ENCODE measurements at regions not wholly inside any gene's neighbourhood (a gene's known extent, or its start where the extent isn't known, plus 50 kb on each side); places are given as distances from the start of the nearest gene placed in this dataset.

DNA sequence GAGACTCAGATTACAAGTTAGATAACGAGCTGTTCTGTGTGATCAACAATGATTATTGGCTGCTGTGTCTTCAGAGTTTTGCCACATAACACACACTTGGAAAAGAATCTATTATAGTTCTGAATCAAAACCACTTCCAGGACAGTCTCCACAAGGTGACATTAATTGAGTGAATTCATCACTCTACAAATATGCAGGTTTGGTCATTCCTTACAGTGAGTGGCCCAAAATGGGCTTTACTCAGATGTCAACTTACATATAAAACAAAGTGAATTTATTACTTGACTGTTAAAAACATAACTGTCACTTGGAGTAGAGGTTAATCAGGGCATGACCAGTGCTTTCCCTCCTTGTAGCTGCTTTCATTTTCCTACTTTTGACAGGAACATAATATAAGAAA lies 984.3 kb downstream of the REEP3 start:
- DNase-seq = no peak
- in situ Hi-C loops (cut with HindIII; ENCODE audit: low pct_ligation_motif_present, low pct_unique_long_range_greater_than_20kb, low sequenced_read_pairs) = no loop called here

DNA sequence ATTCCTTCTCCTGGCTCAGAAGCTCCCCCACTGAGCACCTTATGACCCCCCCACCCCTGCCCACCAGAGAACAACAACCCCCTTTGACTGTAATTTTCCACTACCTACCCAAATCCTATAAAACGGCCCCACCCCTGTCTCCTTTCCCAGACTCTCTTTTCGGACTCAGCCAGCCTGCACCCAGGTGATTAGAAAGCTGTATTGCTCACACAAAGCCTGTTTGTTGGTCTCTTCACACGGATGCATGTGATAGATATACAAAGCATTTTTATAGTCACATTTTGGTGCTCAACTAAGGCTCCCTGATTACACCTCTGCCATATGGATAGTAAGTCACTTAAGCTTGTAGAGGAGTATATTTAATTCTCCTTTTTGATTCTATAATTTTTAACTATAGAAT lies 985.8 kb downstream of the REEP3 start:
- in situ Hi-C loops (cut with HindIII; ENCODE audit: low pct_ligation_motif_present, low pct_unique_long_range_greater_than_20kb, low sequenced_read_pairs) = no loop called here
- no peak for DNase-seq

DNA sequence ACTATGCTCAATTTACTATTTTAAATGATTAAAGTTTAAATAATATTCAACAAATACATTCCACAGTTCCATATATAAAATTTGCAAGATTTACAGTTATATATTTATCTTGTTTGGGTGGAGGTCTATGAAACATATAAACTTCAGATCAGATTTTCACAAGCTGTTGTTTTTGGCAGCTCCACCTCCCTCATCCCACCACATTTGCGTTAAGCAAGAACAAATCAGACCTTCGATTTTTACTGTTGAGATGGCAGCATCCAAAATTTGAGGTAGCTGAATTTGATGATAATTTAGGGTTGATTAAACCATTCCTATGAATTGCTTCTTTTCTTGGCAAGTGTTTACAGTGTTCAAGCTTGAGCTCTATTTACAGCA lies 986.4 kb downstream of the REEP3 start:
- DNase-seq = no peak
- in situ Hi-C loops (cut with HindIII; ENCODE audit: low pct_ligation_motif_present, low pct_unique_long_range_greater_than_20kb, low sequenced_read_pairs) = no loop called here

DNA sequence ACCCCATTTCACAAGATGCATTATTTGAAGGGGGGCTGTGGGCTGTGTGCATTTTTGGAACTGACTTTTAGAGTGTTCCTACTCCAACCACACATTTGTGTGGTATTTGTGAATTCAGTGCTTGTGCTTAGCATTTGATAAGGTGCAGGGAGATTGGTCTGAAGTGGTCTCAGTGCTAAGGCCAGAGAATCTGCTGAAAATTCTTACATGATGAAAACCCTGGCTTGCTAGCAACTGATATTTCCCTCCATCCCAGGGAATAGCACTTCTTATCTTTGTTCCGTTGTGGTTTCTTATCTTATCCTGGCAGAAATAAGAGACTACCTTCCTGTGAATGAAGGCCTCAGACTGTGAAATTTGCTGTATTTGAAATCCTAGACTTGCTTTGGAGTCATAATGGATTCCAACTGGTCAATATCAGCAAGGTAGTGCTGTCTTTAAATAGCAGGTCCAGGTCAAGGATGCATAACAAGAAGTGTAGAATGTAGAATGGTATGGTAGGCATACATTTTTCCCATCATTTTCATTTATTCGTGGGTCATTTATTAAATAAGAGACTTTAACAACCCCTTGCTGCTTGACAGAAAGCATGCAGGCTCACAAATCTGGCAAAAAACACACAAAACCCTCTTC lies 986.9 kb downstream of the REEP3 start:
- no peak for DNase-seq

DNA sequence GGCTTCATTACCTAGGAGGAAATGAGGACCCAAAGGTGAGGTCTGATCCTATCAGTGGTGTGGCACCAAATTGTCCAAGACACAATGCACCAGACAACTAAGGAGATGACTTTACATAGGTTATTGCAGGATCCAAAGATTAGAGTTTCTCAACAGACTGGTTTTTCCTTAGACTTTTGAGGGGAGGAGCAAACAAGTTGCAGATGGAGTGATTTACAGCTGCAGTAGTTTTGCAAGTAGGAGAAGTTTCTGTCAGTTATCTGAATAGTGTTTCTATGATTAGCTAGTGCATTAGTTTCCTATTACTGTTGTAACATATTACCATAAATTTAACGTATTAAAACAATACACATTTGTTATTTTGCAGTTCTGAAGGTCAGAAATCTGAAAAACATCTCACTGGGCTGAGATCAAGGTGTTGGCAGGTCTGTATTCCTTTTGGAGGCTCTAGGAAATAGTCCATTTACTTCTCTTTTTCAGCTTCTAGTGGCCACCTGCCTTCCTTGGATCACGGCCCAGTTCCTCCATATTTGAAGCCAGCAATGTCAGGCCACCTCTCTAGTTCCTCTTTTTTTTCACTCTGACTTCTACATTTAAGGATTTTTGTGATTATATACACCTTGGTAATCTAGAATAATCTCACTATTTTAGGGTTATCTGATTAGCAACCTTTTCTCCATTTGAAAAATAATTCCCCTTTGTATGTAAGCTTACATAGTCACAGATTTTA lies 994.9 kb downstream of the REEP3 start:
- no peak for DNase-seq
- in situ Hi-C loops (cut with HindIII; ENCODE audit: low pct_ligation_motif_present, low pct_unique_long_range_greater_than_20kb, low sequenced_read_pairs) = no loop called here

More for the DNA sequence above, 986.9 kb downstream of the REEP3 start:
- in situ Hi-C loops (cut with HindIII; ENCODE audit: low pct_ligation_motif_present, low pct_unique_long_range_greater_than_20kb, low sequenced_read_pairs) = no loop called here

DNA sequence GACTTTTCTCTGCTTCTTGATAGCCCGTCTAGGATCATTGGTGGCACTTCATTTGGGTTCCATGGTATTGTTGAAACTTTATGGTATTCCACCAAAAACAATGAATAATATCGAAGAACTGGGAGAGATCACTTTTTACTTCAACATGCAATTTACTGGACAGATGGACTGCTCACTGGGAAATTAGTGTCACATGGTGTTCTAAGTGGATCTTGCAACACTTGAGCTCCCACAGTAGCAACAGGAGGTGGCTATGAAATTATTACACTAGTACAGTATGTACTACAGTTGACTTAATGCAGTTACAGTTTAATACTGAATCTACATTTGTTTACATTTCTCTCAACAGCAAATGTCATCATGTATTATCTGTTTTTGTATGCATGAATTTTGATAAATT lies 997.3 kb downstream of the REEP3 start:
- DNase-seq = no peak
- in situ Hi-C loops (cut with HindIII; ENCODE audit: low pct_ligation_motif_present, low pct_unique_long_range_greater_than_20kb, low sequenced_read_pairs) = no loop called here

DNA sequence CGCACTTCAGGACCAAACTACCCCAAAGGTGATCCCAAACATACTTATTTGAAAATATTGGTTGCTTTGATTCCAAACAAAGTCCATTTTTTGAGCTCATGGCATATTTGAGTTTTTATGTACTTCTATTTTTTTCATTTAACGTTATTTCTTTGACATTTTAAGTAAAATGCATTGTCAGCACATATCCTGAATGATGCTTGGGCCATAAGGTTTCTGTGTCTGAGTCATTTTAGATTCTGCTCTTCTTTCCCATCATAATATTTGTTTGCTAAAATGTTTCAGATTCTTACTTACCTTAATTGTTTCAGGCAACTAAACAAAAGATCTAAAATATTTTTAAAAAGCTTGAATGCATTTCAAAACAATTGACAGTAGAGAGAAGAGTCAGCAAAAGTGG lies 998.2 kb downstream of the REEP3 start:
- in situ Hi-C loops (cut with HindIII; ENCODE audit: low pct_ligation_motif_present, low pct_unique_long_range_greater_than_20kb, low sequenced_read_pairs) = no loop called here
- no peak for DNase-seq

DNA sequence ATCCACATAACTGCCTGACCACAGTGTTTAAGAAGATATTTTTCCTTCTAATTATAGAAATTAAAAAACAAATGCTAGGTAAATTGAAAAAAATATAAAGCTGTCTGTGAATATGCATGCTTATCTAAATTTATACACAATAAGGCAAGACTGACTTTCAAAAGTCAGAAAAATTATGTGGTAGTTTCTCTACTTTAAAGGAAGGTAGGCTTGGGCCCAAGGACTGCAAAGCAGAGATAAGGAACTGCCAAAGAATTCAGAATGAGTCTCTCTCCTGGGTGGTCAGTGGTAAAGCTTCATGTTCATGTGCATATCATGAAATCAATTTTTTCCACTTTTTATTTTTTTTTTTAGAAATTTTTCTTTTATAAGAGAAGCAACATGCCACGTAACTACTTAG lies 998.6 kb downstream of the REEP3 start:
- in situ Hi-C loops (cut with HindIII; ENCODE audit: low pct_ligation_motif_present, low pct_unique_long_range_greater_than_20kb, low sequenced_read_pairs) = no loop called here
- DNase-seq = no peak

DNA sequence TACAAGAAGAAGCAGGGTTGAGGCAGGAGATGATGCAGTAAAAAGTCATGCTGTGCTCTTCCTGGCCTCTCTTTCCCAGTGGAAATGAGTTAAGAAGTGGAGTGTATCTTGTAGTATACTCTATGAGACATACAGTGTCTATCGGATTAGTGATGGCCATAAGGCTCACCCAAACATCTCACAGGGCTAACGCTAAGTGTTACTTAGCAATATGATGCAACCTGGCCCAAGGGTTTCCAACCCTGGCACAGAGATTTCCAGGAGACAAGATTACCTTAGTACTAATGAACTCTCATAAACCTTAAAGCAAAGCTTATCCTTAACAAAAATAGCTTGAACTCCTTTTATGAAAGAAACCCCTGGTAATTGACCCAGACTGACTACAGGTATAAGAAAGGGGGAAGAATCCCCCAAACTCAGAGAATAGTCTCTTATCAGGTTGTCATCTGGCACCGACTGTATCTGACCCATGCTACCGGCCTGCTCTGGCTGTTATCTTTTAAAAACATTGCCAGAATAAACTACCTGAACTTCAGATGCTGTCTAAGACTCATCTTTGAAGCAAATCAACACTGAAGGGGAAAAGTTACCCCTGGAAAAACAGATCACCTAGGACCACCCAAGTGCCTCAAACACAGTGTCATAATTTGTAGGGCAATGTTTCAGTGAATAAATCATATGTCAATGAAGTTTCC lies 1002.0 kb downstream of the REEP3 start:
- no peak for DNase-seq
- in situ Hi-C loops (cut with HindIII; ENCODE audit: low pct_ligation_motif_present, low pct_unique_long_range_greater_than_20kb, low sequenced_read_pairs) = no loop called here

DNA sequence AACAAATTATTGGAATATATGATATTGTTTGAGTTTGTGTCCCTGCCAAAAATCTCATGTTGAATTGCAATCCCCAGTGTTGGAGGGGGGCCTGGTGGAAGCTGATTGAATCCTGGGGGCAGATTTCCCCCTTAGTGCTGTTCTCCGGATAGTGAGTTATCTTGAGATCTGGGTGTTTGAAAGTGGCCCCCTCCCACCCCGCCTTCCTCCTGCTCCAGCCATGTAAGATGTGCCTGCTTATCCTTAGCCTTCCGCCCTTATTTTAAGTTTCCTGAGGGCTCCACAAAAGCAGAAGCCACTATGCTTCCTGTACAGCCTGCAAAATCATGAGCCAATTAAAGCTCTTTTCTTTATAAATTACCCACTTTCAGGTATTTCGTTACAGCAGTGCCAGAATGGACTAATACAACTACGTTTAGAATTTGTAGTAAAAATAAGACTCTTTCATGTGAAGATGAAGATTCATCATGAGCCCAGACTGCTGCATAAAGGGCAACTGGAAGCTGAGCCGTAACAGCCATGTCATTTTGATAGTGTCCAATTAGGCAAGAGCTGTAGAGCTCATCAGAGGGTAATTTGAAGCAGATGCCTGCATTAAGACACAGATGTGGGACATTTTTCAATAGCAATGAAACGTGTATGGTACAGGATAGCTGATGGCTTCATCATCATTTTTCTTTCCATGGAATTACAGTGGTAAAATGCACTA lies 1007.2 kb downstream of the REEP3 start:
- no peak for DNase-seq
- in situ Hi-C loops (cut with HindIII; ENCODE audit: low pct_ligation_motif_present, low pct_unique_long_range_greater_than_20kb, low sequenced_read_pairs) = no loop called here

DNA sequence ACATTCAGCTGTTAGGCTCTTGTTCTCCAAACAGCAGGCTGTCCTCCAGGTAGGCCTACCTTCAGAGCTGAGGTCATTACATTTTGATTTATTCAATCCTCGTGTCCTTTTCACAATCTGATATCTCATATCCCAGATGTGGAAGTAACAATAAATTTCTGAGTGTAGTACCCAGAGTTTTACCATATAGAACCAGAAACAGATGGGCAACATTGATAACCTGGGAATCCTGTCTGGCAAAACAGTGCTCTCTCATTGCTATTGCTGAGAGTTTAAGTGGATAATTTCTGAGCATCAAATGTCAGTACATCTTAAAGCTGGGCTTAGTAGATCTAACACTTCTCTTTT lies 1007.8 kb downstream of the REEP3 start:
- in situ Hi-C loops (cut with HindIII; ENCODE audit: low pct_ligation_motif_present, low pct_unique_long_range_greater_than_20kb, low sequenced_read_pairs) = no loop called here
- DNase-seq = no peak

DNA sequence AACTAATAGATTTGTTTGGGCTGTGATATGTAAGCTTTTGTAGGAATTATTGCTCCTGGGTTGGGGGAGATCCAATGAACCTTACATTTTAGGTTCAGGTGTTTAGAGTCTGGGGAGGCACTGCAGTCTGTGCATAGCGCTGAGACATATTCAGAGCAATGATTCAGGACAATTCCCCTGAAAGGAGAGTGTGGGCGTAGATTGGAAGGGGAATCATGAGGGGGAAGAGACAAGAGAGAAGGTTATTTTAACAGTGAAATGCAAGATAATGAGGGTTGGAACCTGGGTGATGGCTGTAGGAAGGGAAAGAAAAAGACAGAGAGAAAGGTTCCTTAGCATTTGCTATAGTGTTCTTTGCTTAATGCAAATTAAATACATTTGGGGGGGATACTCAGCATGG lies 1013.4 kb downstream of the REEP3 start:
- no peak for DNase-seq
- in situ Hi-C loops (cut with HindIII; ENCODE audit: low pct_ligation_motif_present, low pct_unique_long_range_greater_than_20kb, low sequenced_read_pairs) = no loop called here

DNA sequence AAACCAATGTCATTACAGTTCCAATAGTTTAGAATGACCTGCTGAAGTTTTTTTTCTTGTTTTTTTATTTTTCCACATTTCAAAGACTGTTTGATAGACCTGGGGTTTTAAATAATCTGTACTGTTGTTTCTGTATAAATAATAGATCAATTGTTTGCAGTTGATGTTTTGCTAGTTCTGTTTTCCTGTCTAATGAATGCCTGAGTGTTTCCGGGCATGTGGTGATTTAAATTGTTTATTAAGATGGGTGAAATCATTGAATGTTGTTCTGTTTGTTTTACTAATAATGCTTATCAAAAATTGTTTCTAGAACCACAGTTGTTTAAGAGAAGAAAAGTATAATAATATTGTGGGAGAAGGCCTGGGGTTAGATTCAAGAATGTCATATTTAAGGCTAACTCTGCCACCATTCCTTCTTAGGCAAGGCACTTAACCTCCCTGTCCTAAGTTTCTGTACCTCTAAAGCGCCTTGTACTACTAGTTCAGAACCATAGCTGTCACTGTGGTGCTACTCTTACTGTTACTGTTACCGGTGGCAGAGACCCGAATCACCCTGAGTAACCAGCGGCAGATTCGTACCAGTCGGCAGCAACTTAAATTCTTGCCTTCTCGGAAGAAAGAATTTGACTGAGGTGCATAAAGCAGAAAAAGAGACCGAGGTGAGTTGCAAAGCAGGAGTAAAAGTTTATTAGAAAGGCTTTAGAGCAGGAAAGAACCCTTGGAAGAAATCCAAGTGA lies 1014.1 kb downstream of the REEP3 start:
- in situ Hi-C loops (cut with HindIII; ENCODE audit: low pct_ligation_motif_present, low pct_unique_long_range_greater_than_20kb, low sequenced_read_pairs) = no loop called here
- no peak for DNase-seq

DNA sequence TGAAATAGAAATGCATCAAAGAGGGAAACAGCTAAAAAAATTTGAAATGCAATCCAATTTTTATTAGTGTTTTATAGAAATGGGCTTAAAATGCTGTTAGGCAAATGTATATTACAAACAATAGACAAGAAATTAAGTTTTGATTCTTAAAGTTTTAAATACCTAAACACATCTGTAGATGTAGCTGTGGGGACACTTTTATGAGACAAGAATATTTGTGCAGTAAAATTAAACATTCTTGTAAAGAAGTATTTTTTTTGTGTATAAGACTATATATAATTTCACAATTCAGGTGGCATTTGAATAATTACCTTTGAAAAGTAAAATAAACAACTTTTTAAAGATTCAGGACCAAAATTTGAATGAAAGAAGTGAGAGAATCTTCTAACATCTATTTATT lies 1015.9 kb downstream of the REEP3 start:
- in situ Hi-C loops (cut with HindIII; ENCODE audit: low pct_ligation_motif_present, low pct_unique_long_range_greater_than_20kb, low sequenced_read_pairs) = no loop called here
- DNase-seq = no peak

DNA sequence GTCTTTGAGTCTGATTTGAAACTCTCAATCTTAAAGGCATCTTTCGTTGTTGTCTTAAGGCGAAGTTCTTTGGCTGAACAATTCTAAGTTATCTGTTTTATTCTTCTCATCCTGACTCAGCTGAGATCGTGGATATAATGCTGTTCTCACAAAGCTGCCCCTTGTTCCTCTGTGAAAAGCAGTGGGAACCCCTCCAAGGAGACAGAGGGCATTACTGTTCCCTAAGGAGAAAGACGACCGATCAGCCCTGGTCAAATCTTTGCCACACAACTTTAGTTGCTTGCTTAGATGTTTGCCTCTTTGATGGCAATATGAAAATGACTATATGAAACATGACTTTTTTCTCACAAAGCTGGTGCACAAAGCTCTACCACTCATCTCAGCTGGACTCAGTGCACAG lies 1016.7 kb downstream of the REEP3 start:
- DNase-seq = no peak

DNA sequence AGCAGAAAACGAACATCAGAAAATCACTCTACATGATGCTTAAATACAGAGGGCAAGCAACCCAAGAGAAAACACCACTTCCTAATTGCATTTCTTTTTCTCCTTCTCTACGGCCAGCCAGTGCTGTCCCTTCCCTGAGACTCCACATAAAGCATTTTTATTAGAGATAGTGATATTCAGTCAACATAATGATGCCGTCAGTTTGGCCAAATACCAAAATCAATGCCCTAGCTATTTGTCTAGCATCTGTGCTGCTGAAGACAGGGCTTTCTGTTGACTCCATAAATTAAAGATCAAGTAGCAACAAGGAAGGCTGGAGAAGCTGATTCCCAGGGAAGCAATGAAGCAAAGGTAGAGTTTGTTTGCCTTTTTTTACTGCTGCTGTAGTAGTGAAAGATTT lies 1024.9 kb downstream of the REEP3 start:
- DNase-seq = no peak

More for the DNA sequence above, 1016.7 kb downstream of the REEP3 start:
- in situ Hi-C loops (cut with HindIII; ENCODE audit: low pct_ligation_motif_present, low pct_unique_long_range_greater_than_20kb, low sequenced_read_pairs) = no loop called here

DNA sequence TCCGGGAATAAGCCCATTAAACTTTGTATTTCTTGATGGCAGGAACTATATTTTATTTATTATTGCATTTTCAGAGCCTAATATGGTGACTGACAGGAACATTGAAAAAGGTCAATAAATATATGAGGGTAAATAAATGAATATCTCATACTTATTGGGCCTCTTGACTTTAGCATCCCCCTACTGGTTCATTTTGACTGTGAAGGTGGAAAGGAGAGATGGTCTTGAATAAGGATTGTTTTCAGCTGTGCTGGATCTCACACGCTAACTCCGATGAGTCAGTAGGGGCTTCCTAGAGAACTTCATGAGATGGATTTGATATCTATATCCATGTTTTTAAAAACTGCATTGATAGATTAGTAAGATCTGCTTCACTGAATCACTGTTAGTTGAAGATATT lies 1026.0 kb downstream of the REEP3 start:
- in situ Hi-C loops (cut with HindIII; ENCODE audit: low pct_ligation_motif_present, low pct_unique_long_range_greater_than_20kb, low sequenced_read_pairs) = no loop called here
- no peak for DNase-seq

More for the DNA sequence above, 1024.9 kb downstream of the REEP3 start:
- in situ Hi-C loops (cut with HindIII; ENCODE audit: low pct_ligation_motif_present, low pct_unique_long_range_greater_than_20kb, low sequenced_read_pairs) = no loop called here

DNA sequence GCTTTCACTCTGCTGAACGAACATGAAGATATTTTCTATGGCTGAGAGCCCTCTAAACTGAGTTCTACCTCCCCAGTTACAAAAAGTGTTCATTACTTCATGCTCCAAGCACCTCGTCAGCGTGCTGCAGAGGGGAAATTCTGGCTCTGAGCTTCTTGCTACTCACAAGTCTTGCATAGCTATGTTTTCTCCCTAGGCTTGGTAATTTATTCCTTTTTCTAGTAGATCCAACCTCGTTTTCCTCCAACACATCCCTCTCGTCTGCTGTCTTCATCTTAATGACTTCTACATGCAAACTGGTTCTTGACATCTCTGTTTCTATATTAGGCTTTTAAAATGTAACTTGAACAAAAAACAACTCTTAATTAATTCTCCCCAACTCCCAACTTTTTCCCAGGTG lies 1034.5 kb downstream of the REEP3 start:
- in situ Hi-C loops (cut with HindIII; ENCODE audit: low pct_ligation_motif_present, low pct_unique_long_range_greater_than_20kb, low sequenced_read_pairs) = no loop called here
- DNase-seq = no peak
